AG08395 (cell line): ENCODE measurements at regions not wholly inside any gene's neighbourhood (a gene's known extent, or its start where the extent isn't known, plus 50 kb on each side); places are given as distances from the start of the nearest gene placed in this dataset.
"Not testable (repeated sequence)": the region's sequence is repeated elsewhere in the genome, so short reads cannot be mapped to it uniquely, and the experiment has no call there.

ENCODE experiments used
- DNase-seq: peaks from one replicate; pipeline ENCODE4 v3.0.0; 2012; ENCODE audit warnings: mixed read lengths, low spot score

- DNase-seq, result no peak
These were observed 446.1 kb upstream of the RPS6KA3 start for GRCh38 chrX:20712811-20713210.

GRCh38 chrX:20711366-20711765 lies 444.7 kb upstream of the RPS6KA3 start:
- DNase-seq, result no peak

GRCh38 chrX:20693078-20693477 lies 426.4 kb upstream of the RPS6KA3 start:
- DNase-seq, result peak; percentile 12

- DNase-seq, result no peak
These were observed 419.5 kb upstream of the RPS6KA3 start for GRCh38 chrX:20686256-20686655.

- no peak for DNase-seq
These were observed 418.9 kb upstream of the RPS6KA3 start for GRCh38 chrX:20685652-20686051.

GRCh38 chrX:20681683-20682082 lies 415.0 kb upstream of the RPS6KA3 start:
- DNase-seq, result no peak

GRCh38 chrX:20680998-20681397 lies 414.3 kb upstream of the RPS6KA3 start:
- peak; percentile 6 for DNase-seq

- DNase-seq, result no peak
These were observed 405.8 kb upstream of the RPS6KA3 start for GRCh38 chrX:20672476-20672875.

GRCh38 chrX:20671746-20672145 lies 405.0 kb upstream of the RPS6KA3 start:
- DNase-seq, result not testable (repeated sequence)

- DNase-seq, result no peak
These were observed 403.9 kb upstream of the RPS6KA3 start for GRCh38 chrX:20670611-20671010.

GRCh38 chrX:20668550-20668949 lies 401.8 kb upstream of the RPS6KA3 start:
- DNase-seq, result no peak

GRCh38 chrX:20666331-20666730 lies 399.6 kb upstream of the RPS6KA3 start:
- DNase-seq, result no peak

- peak; percentile 7 for DNase-seq
These were observed 398.8 kb upstream of the RPS6KA3 start for GRCh38 chrX:20665481-20665880.

GRCh38 chrX:20664774-20665173 lies 398.1 kb upstream of the RPS6KA3 start:
- no peak for DNase-seq

- no peak for DNase-seq
These were observed 397.4 kb upstream of the RPS6KA3 start for GRCh38 chrX:20664131-20664530.

- DNase-seq, result no peak
These were observed 396.6 kb upstream of the RPS6KA3 start for GRCh38 chrX:20663336-20663735.

- DNase-seq, result no peak
These were observed 390.0 kb upstream of the RPS6KA3 start for GRCh38 chrX:20656721-20657120.

- no peak for DNase-seq
These were observed 387.9 kb upstream of the RPS6KA3 start for GRCh38 chrX:20654596-20655106.

- DNase-seq, result no peak
These were observed 386.4 kb upstream of the RPS6KA3 start for GRCh38 chrX:20653070-20653469.

GRCh38 chrX:20641954-20642353 lies 375.2 kb upstream of the RPS6KA3 start:
- no peak for DNase-seq

- DNase-seq, result no peak
These were observed 372.4 kb upstream of the RPS6KA3 start for GRCh38 chrX:20639115-20639514.

- no peak for DNase-seq
These were observed 370.6 kb upstream of the RPS6KA3 start for GRCh38 chrX:20637351-20637750.

GRCh38 chrX:20633451-20633850 lies 366.7 kb upstream of the RPS6KA3 start:
- no peak for DNase-seq

- no peak for DNase-seq
These were observed 356.7 kb upstream of the RPS6KA3 start for GRCh38 chrX:20623448-20623847.

GRCh38 chrX:20620306-20620705 lies 353.6 kb upstream of the RPS6KA3 start:
- DNase-seq, result peak; percentile 76
